ENCODE measurements at regions not wholly inside any gene's neighbourhood (a gene's known extent, or its start where the extent isn't known, plus 50 kb on each side); places are given as distances from the start of the nearest gene placed in this dataset.

DNA sequence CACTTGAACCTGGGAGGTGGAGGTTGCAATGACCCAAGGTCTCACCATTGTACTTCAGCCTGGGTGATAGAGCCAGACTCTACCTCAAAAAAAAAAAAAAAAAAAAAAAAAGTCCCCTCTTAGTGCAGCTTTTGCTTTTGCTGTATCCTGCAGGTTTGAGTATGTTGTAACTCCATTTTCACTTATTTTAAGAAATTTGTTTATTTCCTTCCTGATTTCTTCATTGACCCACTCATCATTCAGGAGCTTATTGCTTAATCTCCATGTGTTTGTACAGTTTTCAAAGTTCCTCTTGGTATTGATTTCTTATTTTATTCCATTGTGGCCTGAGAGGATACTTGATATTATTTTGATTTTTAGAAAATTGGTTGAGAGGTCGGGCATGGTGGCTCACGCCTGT, 50.9 kb upstream of the AK4 start:
- no peak overlapping the region for H3K27ac Mint-ChIP-seq
- no peaks in the 10 kb centered on the region for H3K4me1 Mint-ChIP-seq

More for the DNA sequence above, 50.9 kb upstream of the AK4 start:
- H3K27me3 Mint-ChIP-seq (ENCODE audit: low read depth) = no peaks in the 10 kb centered on the region
- no peak overlapping the region for H3K4me3 Mint-ChIP-seq
- TF ChIP-seq, protein P1, sequence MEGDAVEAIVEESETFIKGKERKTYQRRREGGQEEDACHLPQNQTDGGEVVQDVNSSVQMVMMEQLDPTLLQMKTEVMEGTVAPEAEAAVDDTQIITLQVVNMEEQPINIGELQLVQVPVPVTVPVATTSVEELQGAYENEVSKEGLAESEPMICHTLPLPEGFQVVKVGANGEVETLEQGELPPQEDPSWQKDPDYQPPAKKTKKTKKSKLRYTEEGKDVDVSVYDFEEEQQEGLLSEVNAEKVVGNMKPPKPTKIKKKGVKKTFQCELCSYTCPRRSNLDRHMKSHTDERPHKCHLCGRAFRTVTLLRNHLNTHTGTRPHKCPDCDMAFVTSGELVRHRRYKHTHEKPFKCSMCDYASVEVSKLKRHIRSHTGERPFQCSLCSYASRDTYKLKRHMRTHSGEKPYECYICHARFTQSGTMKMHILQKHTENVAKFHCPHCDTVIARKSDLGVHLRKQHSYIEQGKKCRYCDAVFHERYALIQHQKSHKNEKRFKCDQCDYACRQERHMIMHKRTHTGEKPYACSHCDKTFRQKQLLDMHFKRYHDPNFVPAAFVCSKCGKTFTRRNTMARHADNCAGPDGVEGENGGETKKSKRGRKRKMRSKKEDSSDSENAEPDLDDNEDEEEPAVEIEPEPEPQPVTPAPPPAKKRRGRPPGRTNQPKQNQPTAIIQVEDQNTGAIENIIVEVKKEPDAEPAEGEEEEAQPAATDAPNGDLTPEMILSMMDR (IDR thresholded peaks at IDR 0.05; ENCODE audit: unreplicated experiment in 3 of 3) = no peak
- H3K9me3 Mint-ChIP-seq = peaks cover 35% of the 10 kb centered on the region
- no peaks in the 10 kb centered on the region for H3K36me3 Mint-ChIP-seq (ENCODE audit: low read depth)

All from nephron (organoid).